CD4-positive, alpha-beta T cell treated with Interleukin-17A for 1 hour (primary cell): ENCODE measurements at regions not wholly inside any gene's neighbourhood (a gene's known extent, or its start where the extent isn't known, plus 50 kb on each side); places are given as distances from the start of the nearest gene placed in this dataset.

Source experiments
- DNase-seq: peaks from one replicate; pipeline ENCODE4 v3.0.0-alpha.2; 2020

- DNase-seq = no peak
These were observed 117.0 kb downstream of the OAT start for GRCh38 chr10:124301736-124302135.

- no peak for DNase-seq
These were observed 118.0 kb downstream of the OAT start for GRCh38 chr10:124300735-124301134.

GRCh38 chr10:124300224-124300623, 118.5 kb downstream of the OAT start:
- DNase-seq = no peak

- no peak for DNase-seq
These were observed 119.0 kb downstream of the OAT start for GRCh38 chr10:124299696-124300095.

- DNase-seq = no peak
These were observed 119.8 kb downstream of the OAT start for GRCh38 chr10:124298891-124299290.

- DNase-seq = no peak
These were observed 121.6 kb downstream of the OAT start for GRCh38 chr10:124296813-124297788.

GRCh38 chr10:124296121-124296812, 122.5 kb downstream of the OAT start:
- DNase-seq = no peak

- DNase-seq = no peak
These were observed 123.6 kb downstream of the OAT start for GRCh38 chr10:124294811-124295770.

GRCh38 chr10:124293616-124294449, 124.9 kb downstream of the OAT start:
- no peak for DNase-seq

- no peak for DNase-seq
These were observed 125.7 kb downstream of the OAT start for GRCh38 chr10:124292911-124293615.

- no peak for DNase-seq
These were observed 127.6 kb downstream of the OAT start for GRCh38 chr10:124291001-124291701.

- DNase-seq = no peak
These were observed 128.6 kb downstream of the OAT start for GRCh38 chr10:124289851-124290795.

- no peak for DNase-seq
These were observed 129.5 kb downstream of the OAT start for GRCh38 chr10:124288928-124289850.

GRCh38 chr10:124288486-124288885, 130.2 kb downstream of the OAT start:
- no peak for DNase-seq

- no peak for DNase-seq
These were observed 130.9 kb downstream of the OAT start for GRCh38 chr10:124287791-124288190.

GRCh38 chr10:124287071-124287685, 131.5 kb downstream of the OAT start:
- DNase-seq = no peak

- DNase-seq = no peak
These were observed 132.1 kb downstream of the OAT start for GRCh38 chr10:124286621-124287020.
